ENCODE measurements at regions not wholly inside any gene's neighbourhood (a gene's known extent, or its start where the extent isn't known, plus 50 kb on each side); places are given as distances from the start of the nearest gene placed in this dataset.
A peak's percentile ranks its signal among the peaks of the same experiment; 100 is the strongest.

DNA sequence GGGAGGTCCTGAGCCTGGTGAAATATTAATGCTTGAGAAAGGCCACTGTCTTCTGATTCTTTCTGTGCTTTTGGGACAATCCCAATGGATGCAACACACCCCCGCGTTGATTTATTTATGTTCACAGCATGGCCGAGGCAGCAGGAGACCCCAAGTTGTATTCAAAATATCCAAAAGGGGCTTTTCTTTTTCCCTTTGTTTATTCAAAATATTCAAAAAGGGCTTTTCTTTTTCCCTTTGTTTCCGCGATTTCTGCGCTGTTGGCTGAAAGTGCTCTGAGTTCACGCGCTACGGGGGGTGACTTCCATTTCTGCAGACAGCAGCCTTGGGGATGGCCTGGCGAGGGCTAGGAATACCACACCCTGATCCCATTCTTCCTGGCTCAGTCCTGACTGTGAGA, 59.5 kb upstream of the PPP2R3B start:
- Histone ChIP-seq H4K5ac (ENCODE audit: insufficient read length, low read depth, low read length) (no peak overlapping the region), H3K79me1 (ENCODE audit: insufficient read depth, low read depth, low read length, poor library complexity, severe bottlenecking) (no peaks in the 10 kb centered on the region), H3K79me2 (ENCODE audit: insufficient read depth, low read length) (no peaks in the 10 kb centered on the region), H3K23ac (ENCODE audit: insufficient read length, low read depth, low read length) (no peak overlapping the region), H2BK12ac (ENCODE audit: insufficient read length, low read depth, low read length) (no peak overlapping the region), H2BK5ac (ENCODE audit: insufficient read length, low read length) (no peak overlapping the region), H4K91ac (ENCODE audit: insufficient read length, low read depth, low read length) (no peak overlapping the region), H3T11ph (ENCODE audit: low read length) (no peak overlapping the region), H3K9ac (ENCODE audit: extremely low read depth, insufficient read length, low read length) (no peak overlapping the region), H3K23me2 (ENCODE audit: insufficient read length, low read depth, low read length, poor library complexity, severe bottlenecking) (peaks cover 4% of the 10 kb centered on the region), H2BK20ac (ENCODE audit: low read depth, low read length, poor library complexity, severe bottlenecking) (no peak overlapping the region), H4K20me1 (ENCODE audit: control insufficient read depth, insufficient read depth, insufficient read length) (no peaks in the 10 kb centered on the region), H3K27ac (ENCODE audit: insufficient read length, low read depth, low read length) (no peak overlapping the region), H3K4me1 (ENCODE audit: insufficient read depth, low read length) (no peaks in the 10 kb centered on the region), H2AFZ (ENCODE audit: low read length) (no peak overlapping the region), H3K4ac (ENCODE audit: low read depth, low read length) (no peak overlapping the region), H3K4me2 (ENCODE audit: insufficient read depth, insufficient read length, low read length) (peak overlapping the region; percentile 51), H2BK120ac (ENCODE audit: low read depth, low read length, poor library complexity, severe bottlenecking) (no peak overlapping the region), H3K18ac (ENCODE audit: insufficient read length, low read depth, low read length) (no peak overlapping the region), H3K14ac (ENCODE audit: insufficient read depth, low read length) (no peak overlapping the region), H4K8ac (replicated peaks; ENCODE audit: insufficient read length, low read depth, low read length) (no peak overlapping the region), H3K56ac (ENCODE audit: insufficient read length, low read depth, low read length) (no peak overlapping the region), H2AK5ac (ENCODE audit: insufficient read length, low read length) (no peak overlapping the region), H3K9me3 (ENCODE audit: control insufficient read depth, low read depth, low read length) (no peaks in the 10 kb centered on the region), H2BK15ac (ENCODE audit: low read depth, low read length) (no peak overlapping the region), H3K27me3 (ENCODE audit: insufficient read depth, low read length) (peaks cover 7% of the 10 kb centered on the region; the same call in 1 of the 2 replicates)
- H3K36me3 Mint-ChIP-seq (ENCODE audit: insufficient read depth in 1 of 3, low read depth in 3 of 3) = peaks cover 4 to 17% (median 15%) of the 10 kb centered on the region in 3 experiments; a peak in 5 of 7 replicates
- no CpG with 5 or more reads among the region's 10 CpGs for WGBS (ENCODE audit: extremely low coverage, insufficient read length, low lambda C conversion rate)
- TF ChIP-seq, protein P1, sequence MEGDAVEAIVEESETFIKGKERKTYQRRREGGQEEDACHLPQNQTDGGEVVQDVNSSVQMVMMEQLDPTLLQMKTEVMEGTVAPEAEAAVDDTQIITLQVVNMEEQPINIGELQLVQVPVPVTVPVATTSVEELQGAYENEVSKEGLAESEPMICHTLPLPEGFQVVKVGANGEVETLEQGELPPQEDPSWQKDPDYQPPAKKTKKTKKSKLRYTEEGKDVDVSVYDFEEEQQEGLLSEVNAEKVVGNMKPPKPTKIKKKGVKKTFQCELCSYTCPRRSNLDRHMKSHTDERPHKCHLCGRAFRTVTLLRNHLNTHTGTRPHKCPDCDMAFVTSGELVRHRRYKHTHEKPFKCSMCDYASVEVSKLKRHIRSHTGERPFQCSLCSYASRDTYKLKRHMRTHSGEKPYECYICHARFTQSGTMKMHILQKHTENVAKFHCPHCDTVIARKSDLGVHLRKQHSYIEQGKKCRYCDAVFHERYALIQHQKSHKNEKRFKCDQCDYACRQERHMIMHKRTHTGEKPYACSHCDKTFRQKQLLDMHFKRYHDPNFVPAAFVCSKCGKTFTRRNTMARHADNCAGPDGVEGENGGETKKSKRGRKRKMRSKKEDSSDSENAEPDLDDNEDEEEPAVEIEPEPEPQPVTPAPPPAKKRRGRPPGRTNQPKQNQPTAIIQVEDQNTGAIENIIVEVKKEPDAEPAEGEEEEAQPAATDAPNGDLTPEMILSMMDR (conservative IDR thresholded peaks at IDR 0.05) = no peak
- H3K27ac Mint-ChIP-seq = peak overlapping the region; percentile 81 to 92 (median 87); a peak in 6 of 7 replicates
- peaks cover 19 to 27% of the 10 kb centered on the region in 2 experiments for H3K4me1 Mint-ChIP-seq
- DNase-seq = peak; percentile 78
- H3K27me3 Mint-ChIP-seq (ENCODE audit: low read depth) = peaks cover 57% of the 10 kb centered on the region
- peaks cover 2 to 5% of the 10 kb centered on the region in 2 experiments; a peak in 2 of 5 replicates for H3K9me3 Mint-ChIP-seq
- H3K4me3 Mint-ChIP-seq = peak overlapping the region; percentile 47 to 70
